OCI-LY7 (cell line): ENCODE measurements at regions not wholly inside any gene's neighbourhood (a gene's known extent, or its start where the extent isn't known, plus 50 kb on each side); places are given as distances from the start of the nearest gene placed in this dataset.

ENCODE experiments used
- EZH2phosphoT487 ChIP-seq: fragments of 200-600 bp; sonication (generic); IDR thresholded peaks from 2 replicates; pipeline ENCODE4 v1.6.1; 2018; ENCODE audit warnings: low read depth, borderline replicate concordance, mild to moderate bottlenecking, mixed run types, antibody characterized with exemption, low read length, moderate library complexity, mixed read lengths
- TF ChIP-seq, protein P1 (sequence below): fragments of 200-600 bp; sonication (generic); conservative IDR thresholded peaks from 2 replicates; pipeline ENCODE4 v1.5.1; 2014; ENCODE audit warnings: mild to moderate bottlenecking, antibody characterized with exemption, low read length, moderate library complexity, mixed read lengths

DNA sequence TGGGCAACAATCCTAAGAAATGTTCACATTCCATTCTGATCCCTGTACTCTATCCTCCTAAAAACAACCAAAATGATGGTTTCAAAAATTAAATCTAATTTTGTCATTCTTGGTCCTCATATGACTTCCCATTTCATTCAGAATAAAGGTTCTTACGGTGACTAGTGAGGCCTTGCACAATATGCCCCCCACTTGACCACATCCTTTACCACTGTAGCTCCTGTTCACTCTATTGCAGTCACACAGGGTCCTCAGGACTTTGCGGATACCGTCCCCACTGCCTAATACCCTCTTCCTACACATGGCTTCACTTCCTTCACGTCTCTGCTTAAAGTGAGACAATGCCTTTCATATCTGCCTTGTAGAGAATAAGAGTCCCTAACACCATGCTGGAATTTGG, 1058.7 kb upstream of the KLHL29 start:
- TF ChIP-seq, protein P1, sequence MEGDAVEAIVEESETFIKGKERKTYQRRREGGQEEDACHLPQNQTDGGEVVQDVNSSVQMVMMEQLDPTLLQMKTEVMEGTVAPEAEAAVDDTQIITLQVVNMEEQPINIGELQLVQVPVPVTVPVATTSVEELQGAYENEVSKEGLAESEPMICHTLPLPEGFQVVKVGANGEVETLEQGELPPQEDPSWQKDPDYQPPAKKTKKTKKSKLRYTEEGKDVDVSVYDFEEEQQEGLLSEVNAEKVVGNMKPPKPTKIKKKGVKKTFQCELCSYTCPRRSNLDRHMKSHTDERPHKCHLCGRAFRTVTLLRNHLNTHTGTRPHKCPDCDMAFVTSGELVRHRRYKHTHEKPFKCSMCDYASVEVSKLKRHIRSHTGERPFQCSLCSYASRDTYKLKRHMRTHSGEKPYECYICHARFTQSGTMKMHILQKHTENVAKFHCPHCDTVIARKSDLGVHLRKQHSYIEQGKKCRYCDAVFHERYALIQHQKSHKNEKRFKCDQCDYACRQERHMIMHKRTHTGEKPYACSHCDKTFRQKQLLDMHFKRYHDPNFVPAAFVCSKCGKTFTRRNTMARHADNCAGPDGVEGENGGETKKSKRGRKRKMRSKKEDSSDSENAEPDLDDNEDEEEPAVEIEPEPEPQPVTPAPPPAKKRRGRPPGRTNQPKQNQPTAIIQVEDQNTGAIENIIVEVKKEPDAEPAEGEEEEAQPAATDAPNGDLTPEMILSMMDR, result no peak
- no peak for TF ChIP-seq EZH2phosphoT487
